OCI-LY7 (cell line): ENCODE measurements at regions not wholly inside any gene's neighbourhood (a gene's known extent, or its start where the extent isn't known, plus 50 kb on each side); places are given as distances from the start of the nearest gene placed in this dataset.
A peak's percentile ranks its signal among the peaks of the same experiment; 100 is the strongest.

Source experiments
- BruUV-seq: library from RNA; stranded (reverse); fragments of 400-500 nt; replicated peaks from 2 replicates; lab custom pipeline; 2021; lab: Mats Ljungman, UMichigan
- CTCF ChIA-PET: fragments of 300-600 bp; sonication (Branson Sonifier 250); formaldehyde crosslinking; loops from one replicate; lab custom pipeline; 2022; ENCODE audit warnings: antibody characterized with exemption; ENCODE audit not compliant: unreplicated experiment; lab: Charles Lee
- POLR2A ChIA-PET: fragments of 300-600 bp; sonication (Branson Sonifier 250); formaldehyde crosslinking; loops from one replicate; lab custom pipeline; 2022; ENCODE audit warnings: antibody characterized with exemption; lab: Charles Lee
- DNase-seq: peaks from one replicate; pipeline ENCODE4 v3.0.0-alpha.2; 2015; ENCODE audit warnings: low spot score
- H2AFZ ChIP-seq: fragments of 200-600 bp; sonication (generic), shearing (Covaris generic); 2 replicates; pipeline ENCODE4 v1.6.1; 2014; ENCODE audit warnings: mild to moderate bottlenecking, antibody characterized with exemption, low read length, moderate library complexity
- H3K27ac ChIP-seq: fragments of 200-600 bp; sonication (generic); 2 replicates; pipeline ENCODE4 v1.5.1; 2014; ENCODE audit warnings: mixed run types, low read depth, mild to moderate bottlenecking, moderate library complexity, low read length, inconsistent platforms; ENCODE audit not compliant: poor library complexity, severe bottlenecking
- H3K36me3 ChIP-seq: fragments of 200-600 bp; sonication (generic); 2 replicates; pipeline ENCODE4 v1.6.1; 2014; ENCODE audit warnings: mild to moderate bottlenecking, antibody characterized with exemption, low read length, moderate library complexity, mixed read lengths; ENCODE audit not compliant: insufficient read depth
- H3K4me1 ChIP-seq: fragments of 200-600 bp; sonication (generic); 2 replicates; pipeline ENCODE4 v1.5.1; 2014; ENCODE audit warnings: mild to moderate bottlenecking, low read length; ENCODE audit not compliant: insufficient read depth, poor library complexity, severe bottlenecking
- H3K4me2 ChIP-seq: fragments of 200-600 bp; sonication (generic); 2 replicates; pipeline ENCODE4 v1.6.1; 2014; ENCODE audit warnings: mild to moderate bottlenecking, low read length
- H3K4me3 ChIP-seq: fragments of 200-600 bp; sonication (generic); 2 replicates; pipeline ENCODE4 v1.5.1; 2014; ENCODE audit warnings: mild to moderate bottlenecking, low read depth, low read length; ENCODE audit not compliant: poor library complexity, severe bottlenecking
- H3K79me2 ChIP-seq: fragments of 200-600 bp; sonication (generic); 2 replicates; pipeline ENCODE4 v1.6.1; 2016; ENCODE audit warnings: low read depth, mild to moderate bottlenecking, low read length, moderate library complexity, mixed read lengths; ENCODE audit not compliant: insufficient read depth
- H3K9me2 ChIP-seq: fragments of 200-600 bp; sonication (generic); 2 replicates; pipeline ENCODE4 v1.6.1; 2016; ENCODE audit warnings: mild to moderate bottlenecking, low read length, mixed read lengths; ENCODE audit not compliant: insufficient read depth
- H3K9me3 ChIP-seq: fragments of 200-600 bp; sonication (generic); 2 replicates; pipeline ENCODE4 v1.6.1; 2014; ENCODE audit warnings: mild to moderate bottlenecking, mixed run types, low read length, mixed read lengths
- H4K20me1 ChIP-seq: fragments of 200-600 bp; sonication (generic); 2 replicates; pipeline ENCODE4 v1.6.1; 2014; ENCODE audit warnings: mild to moderate bottlenecking, antibody characterized with exemption, low read length, moderate library complexity, mixed read lengths; ENCODE audit not compliant: insufficient read depth
- EZH2phosphoT487 ChIP-seq: fragments of 200-600 bp; sonication (generic); IDR thresholded peaks from 2 replicates; pipeline ENCODE4 v1.6.1; 2018; ENCODE audit warnings: low read depth, borderline replicate concordance, mild to moderate bottlenecking, mixed run types, antibody characterized with exemption, low read length, moderate library complexity, mixed read lengths
- intact Hi-C: fragments of 100-400 bp; cut with micrococcal nuclease; formaldehyde crosslinking; loops from one replicate; pipeline ENCODE4 v1.10.0; 2022; ENCODE audit not compliant: unreplicated experiment
- TF ChIP-seq, protein P1 (sequence below): fragments of 200-600 bp; sonication (generic); conservative IDR thresholded peaks from 2 replicates; pipeline ENCODE4 v1.5.1; 2014; ENCODE audit warnings: mild to moderate bottlenecking, antibody characterized with exemption, low read length, moderate library complexity, mixed read lengths

DNA sequence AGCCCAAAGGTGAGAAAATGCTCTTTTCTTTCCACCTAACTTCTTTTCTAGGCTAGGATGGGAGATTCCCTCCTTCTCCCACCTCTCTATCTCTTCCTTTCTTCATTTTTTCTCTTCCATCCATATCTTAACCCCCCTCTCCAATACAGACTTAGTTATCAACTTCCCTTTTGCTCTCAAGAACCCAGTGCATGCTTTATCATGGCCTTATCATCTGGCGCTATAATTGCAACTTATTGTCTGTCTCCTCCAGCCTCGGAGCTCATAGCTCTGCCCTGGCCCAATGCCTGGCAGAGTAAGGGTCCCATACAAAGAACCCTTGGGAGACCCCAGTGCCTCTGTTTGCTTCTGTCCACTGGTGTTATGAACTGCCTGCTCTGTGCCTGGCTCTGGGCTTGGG lies 71.0 kb upstream of the NFASC start:
- H2AFZ ChIP-seq = no peak overlapping the region
- BruUV-seq = no TSS peak
- H4K20me1 ChIP-seq = no peaks in the 10 kb centered on the region
- ChIA-PET POLR2A (no interaction called here), CTCF (no interaction called here)
- no peak overlapping the region for H3K4me3 ChIP-seq
- no peak overlapping the region for H3K27ac ChIP-seq
- H3K4me2 ChIP-seq = no peak overlapping the region
- intact Hi-C loops = no loop called here
- TF ChIP-seq, protein P1, sequence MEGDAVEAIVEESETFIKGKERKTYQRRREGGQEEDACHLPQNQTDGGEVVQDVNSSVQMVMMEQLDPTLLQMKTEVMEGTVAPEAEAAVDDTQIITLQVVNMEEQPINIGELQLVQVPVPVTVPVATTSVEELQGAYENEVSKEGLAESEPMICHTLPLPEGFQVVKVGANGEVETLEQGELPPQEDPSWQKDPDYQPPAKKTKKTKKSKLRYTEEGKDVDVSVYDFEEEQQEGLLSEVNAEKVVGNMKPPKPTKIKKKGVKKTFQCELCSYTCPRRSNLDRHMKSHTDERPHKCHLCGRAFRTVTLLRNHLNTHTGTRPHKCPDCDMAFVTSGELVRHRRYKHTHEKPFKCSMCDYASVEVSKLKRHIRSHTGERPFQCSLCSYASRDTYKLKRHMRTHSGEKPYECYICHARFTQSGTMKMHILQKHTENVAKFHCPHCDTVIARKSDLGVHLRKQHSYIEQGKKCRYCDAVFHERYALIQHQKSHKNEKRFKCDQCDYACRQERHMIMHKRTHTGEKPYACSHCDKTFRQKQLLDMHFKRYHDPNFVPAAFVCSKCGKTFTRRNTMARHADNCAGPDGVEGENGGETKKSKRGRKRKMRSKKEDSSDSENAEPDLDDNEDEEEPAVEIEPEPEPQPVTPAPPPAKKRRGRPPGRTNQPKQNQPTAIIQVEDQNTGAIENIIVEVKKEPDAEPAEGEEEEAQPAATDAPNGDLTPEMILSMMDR = no peak
- TF ChIP-seq EZH2phosphoT487 = no peak
- H3K36me3 ChIP-seq = no peaks in the 10 kb centered on the region
- no peaks in the 10 kb centered on the region for H3K79me2 ChIP-seq
- DNase-seq = no peak
- H3K9me3 ChIP-seq = no peaks in the 10 kb centered on the region
- no peaks in the 10 kb centered on the region for H3K9me2 ChIP-seq
- peaks cover 13% of the 10 kb centered on the region for H3K4me1 ChIP-seq

DNA sequence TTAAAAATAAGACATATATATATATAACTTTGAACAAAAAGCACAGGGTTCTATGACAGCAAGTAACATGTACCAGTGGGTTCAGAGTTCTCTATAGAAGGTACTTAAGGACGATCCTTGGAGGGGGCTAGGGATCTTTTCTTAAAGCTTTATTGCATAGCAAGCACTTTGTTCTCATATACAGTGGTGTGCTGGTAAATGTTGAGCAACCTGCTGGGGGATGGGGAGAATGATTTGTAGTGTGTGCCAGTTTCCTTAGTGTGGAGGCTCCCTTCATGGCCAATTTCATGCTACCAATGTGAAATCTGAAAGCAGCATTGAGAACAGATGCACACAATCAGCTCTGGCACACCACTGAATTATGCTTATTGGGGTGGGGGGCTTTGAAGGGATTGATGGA lies 69.5 kb upstream of the NFASC start:
- H3K4me3 ChIP-seq = no peak overlapping the region
- TF ChIP-seq EZH2phosphoT487 = no peak
- TF ChIP-seq, protein P1 = no peak
- H3K4me1 ChIP-seq = peaks cover 13% of the 10 kb centered on the region
- CTCF ChIA-PET = interaction anchor here (0.7 kb wide), 1 partner anchor 38 kb away, joined by 3 read pairs; no protein-coding TSS in a partner anchor
- H2AFZ ChIP-seq = no peak overlapping the region
- POLR2A ChIA-PET = interaction anchor here (0.7 kb wide), 1 partner anchor 41 kb away, joined by 3 read pairs; no protein-coding TSS in a partner anchor
- no peak for DNase-seq
- BruUV-seq = no TSS peak
- no peaks in the 10 kb centered on the region for H3K36me3 ChIP-seq
- H3K4me2 ChIP-seq = no peak overlapping the region
- intact Hi-C loops = no loop called here
- H3K9me3 ChIP-seq = no peaks in the 10 kb centered on the region
- no peaks in the 10 kb centered on the region for H3K79me2 ChIP-seq
- H3K27ac ChIP-seq = no peak overlapping the region
- no peaks in the 10 kb centered on the region for H3K9me2 ChIP-seq
- H4K20me1 ChIP-seq = no peaks in the 10 kb centered on the region

DNA sequence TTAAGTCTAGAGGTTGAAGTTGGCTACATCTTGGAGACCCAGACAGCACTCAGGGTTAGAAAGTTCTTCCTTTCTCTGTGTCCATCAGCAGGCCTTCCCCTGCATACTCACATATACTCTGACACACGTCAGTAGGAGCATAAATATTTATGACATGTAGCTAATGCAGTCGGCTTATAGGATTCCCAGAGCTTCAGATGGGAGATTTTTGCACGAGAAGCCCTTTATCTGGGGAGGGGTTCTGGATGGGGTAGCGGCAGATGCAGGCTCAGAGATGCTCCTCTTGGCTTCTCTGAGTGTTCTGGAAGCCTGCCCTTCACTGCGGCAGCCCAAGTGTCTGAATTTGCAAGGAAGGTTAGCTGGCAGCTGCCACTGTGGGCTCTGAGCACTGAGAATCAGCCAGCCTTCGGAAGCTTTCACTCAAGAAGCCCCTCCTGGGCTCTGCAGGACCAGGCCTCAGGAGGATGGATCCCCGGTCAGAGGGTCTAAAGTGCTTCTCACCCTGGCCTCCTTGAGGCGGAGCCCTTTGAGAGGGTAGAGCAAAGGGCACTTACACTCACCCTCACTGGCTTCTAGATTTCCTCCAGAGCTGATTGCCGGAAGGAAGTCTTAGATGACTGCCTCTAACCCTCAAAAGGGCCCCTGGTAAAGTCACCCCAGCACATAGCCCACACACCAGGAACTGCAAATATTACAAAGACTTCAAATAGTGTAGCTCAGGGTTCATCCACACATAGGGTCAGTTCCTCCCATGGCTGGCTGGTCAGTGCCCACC lies 68.1 kb upstream of the NFASC start:
- Histone ChIP-seq H3K4me2 (peak overlapping the region; percentile 37), H3K36me3 (peaks cover 3% of the 10 kb centered on the region; the same call in 1 of the 2 replicates), H3K4me1 (peaks cover 23% of the 10 kb centered on the region), H3K27ac (no peak overlapping the region), H3K4me3 (no peak overlapping the region), H2AFZ (no peak overlapping the region), H3K79me2 (no peaks in the 10 kb centered on the region), H4K20me1 (no peaks in the 10 kb centered on the region), H3K9me3 (no peaks in the 10 kb centered on the region), H3K9me2 (no peaks in the 10 kb centered on the region)
- ChIA-PET POLR2A (interaction anchor here (0.6 to 1.6 kb wide), 6 partner anchors 8 to 224 kb away, joined by 3 to 11 read pairs (median 4); no protein-coding TSS in a partner anchor), CTCF (interaction anchor here (0.6 to 1.5 kb wide), 6 partner anchors 9 to 237 kb away, joined by 3 to 7 read pairs (median 4); no protein-coding TSS in a partner anchor)
- peak; percentile 54 for DNase-seq
- intact Hi-C loops = no loop called here
- TF ChIP-seq EZH2phosphoT487 = no peak
- BruUV-seq = no TSS peak
